ENCODE measurements at regions not wholly inside any gene's neighbourhood (a gene's known extent, or its start where the extent isn't known, plus 50 kb on each side); places are given as distances from the start of the nearest gene placed in this dataset.
"Not testable (repeated sequence)": the region's sequence is repeated elsewhere in the genome, so short reads cannot be mapped to it uniquely, and the experiment has no call there.

DNA sequence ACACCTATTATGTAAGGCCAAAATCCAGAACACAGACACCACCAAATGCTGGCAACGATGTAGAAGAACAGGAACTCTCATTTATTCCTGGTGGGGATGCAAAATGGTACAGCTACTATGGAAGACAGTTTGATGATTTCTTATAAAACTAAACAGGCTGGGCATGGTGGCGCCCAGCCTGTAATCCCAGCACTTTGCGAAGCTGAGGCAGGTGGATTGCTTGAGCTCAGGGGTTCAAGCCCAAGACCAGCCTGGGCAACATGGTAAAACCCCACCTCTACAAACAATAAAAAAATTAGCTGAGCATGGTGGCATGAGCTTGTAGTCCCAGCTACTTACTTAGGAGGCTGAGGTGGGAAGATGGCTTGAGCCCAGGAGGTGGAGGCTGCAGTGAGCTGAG lies 98.3 kb downstream of the TUBA3C start:
- TF ChIP-seq EZH2 (IDR thresholded peaks at IDR 0.05; ENCODE audit: borderline replicate concordance, low read length), result no peak
- TF ChIP-seq, protein P1, sequence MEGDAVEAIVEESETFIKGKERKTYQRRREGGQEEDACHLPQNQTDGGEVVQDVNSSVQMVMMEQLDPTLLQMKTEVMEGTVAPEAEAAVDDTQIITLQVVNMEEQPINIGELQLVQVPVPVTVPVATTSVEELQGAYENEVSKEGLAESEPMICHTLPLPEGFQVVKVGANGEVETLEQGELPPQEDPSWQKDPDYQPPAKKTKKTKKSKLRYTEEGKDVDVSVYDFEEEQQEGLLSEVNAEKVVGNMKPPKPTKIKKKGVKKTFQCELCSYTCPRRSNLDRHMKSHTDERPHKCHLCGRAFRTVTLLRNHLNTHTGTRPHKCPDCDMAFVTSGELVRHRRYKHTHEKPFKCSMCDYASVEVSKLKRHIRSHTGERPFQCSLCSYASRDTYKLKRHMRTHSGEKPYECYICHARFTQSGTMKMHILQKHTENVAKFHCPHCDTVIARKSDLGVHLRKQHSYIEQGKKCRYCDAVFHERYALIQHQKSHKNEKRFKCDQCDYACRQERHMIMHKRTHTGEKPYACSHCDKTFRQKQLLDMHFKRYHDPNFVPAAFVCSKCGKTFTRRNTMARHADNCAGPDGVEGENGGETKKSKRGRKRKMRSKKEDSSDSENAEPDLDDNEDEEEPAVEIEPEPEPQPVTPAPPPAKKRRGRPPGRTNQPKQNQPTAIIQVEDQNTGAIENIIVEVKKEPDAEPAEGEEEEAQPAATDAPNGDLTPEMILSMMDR (IDR thresholded peaks at IDR 0.05; ENCODE audit: low read length), result no peak
- no peak overlapping the region for H3K4me3 ChIP-seq (ENCODE audit: low read depth, low read length, poor library complexity, severe bottlenecking)
- no peaks in the 10 kb centered on the region for H3K9me3 ChIP-seq (ENCODE audit: low read length)
- no peaks in the 10 kb centered on the region for H3K36me3 ChIP-seq (ENCODE audit: insufficient read depth, low read length)
- H2AFZ ChIP-seq (ENCODE audit: low read length), result no peak overlapping the region
- no peaks in the 10 kb centered on the region for H3K4me1 ChIP-seq (ENCODE audit: insufficient read depth, low read length, severe bottlenecking)
- H3K9me2 ChIP-seq (ENCODE audit: low read depth, low read length), result no peaks in the 10 kb centered on the region
- no peaks in the 10 kb centered on the region for H3K79me2 ChIP-seq (ENCODE audit: insufficient read depth, low read length)
- H3F3A ChIP-seq (ENCODE audit: insufficient read depth, low read length), result no peaks in the 10 kb centered on the region
- no peak overlapping the region for H3K27ac ChIP-seq (ENCODE audit: low read depth, low read length, poor library complexity, severe bottlenecking)
- no peaks in the 10 kb centered on the region for H4K20me1 ChIP-seq (ENCODE audit: insufficient read depth, low read length)
- no peak overlapping the region for H3K4me2 ChIP-seq (ENCODE audit: low read length)
- H3K9ac ChIP-seq (ENCODE audit: low read length), result no peak overlapping the region
- no peaks in the 10 kb centered on the region for H3K27me3 ChIP-seq (ENCODE audit: insufficient read depth, low read length)

DNA sequence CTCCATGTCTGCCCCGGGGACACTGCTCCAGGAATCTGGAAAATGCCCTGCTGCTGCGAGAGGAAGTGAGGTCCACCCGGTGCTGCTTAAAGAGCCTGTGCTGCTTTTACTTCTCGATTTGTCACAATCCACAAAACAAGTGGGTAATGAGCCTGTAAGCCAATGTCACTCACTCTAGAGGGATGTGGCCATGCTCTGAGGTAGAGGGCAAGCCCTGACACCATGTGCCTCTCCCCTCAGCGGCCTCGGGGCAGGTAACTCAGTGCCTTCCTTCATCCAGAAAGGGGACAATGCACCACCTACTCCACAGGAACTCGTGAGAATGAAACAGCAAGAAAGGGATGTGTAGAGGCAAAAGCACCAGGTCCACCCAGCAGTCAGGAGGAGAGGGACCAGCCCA lies 106.2 kb downstream of the TUBA3C start:
- no peaks in the 10 kb centered on the region for H3K27me3 ChIP-seq (ENCODE audit: insufficient read depth, low read length)
- no peak overlapping the region for H3K4me2 ChIP-seq (ENCODE audit: low read length)
- H3K36me3 ChIP-seq (ENCODE audit: insufficient read depth, low read length), result no peaks in the 10 kb centered on the region
- no peak overlapping the region for H3K27ac ChIP-seq (ENCODE audit: low read depth, low read length, poor library complexity, severe bottlenecking)
- H3K9ac ChIP-seq (ENCODE audit: low read length), result no peak overlapping the region
- no peaks in the 10 kb centered on the region for H3F3A ChIP-seq (ENCODE audit: insufficient read depth, low read length)
- no peak overlapping the region for H2AFZ ChIP-seq (ENCODE audit: low read length)
- no peaks in the 10 kb centered on the region for H3K79me2 ChIP-seq (ENCODE audit: insufficient read depth, low read length)
- no peak overlapping the region for H3K4me3 ChIP-seq (ENCODE audit: low read depth, low read length, poor library complexity, severe bottlenecking)
- no peaks in the 10 kb centered on the region for H4K20me1 ChIP-seq (ENCODE audit: insufficient read depth, low read length)
- no peak for TF ChIP-seq EZH2 (IDR thresholded peaks at IDR 0.05; ENCODE audit: borderline replicate concordance, low read length)
- TF ChIP-seq, protein P1 (IDR thresholded peaks at IDR 0.05; ENCODE audit: low read length), result no peak
- no peaks in the 10 kb centered on the region for H3K9me3 ChIP-seq (ENCODE audit: low read length)
- H3K4me1 ChIP-seq (ENCODE audit: insufficient read depth, low read length, severe bottlenecking), result no peaks in the 10 kb centered on the region
- H3K9me2 ChIP-seq (ENCODE audit: low read depth, low read length), result no peaks in the 10 kb centered on the region

DNA sequence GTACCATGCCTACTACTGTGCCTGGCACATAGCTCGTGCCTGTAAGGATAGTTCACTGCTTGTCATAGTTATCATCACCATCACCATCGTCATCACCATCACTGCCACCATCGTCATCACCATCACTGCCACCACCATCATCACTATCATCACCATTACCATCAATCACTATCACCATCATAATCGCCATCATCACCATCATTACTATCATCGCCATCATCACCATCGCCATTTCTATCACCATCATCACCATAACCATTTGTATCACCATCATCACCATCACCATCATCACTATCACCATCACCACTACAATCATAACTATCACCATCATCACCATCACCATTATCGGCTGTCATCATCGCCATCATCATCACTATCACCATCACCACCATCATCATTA lies 107.1 kb downstream of the TUBA3C start:
- no peaks in the 10 kb centered on the region for H3K4me1 ChIP-seq (ENCODE audit: insufficient read depth, low read length, severe bottlenecking)
- no peaks in the 10 kb centered on the region for H3K36me3 ChIP-seq (ENCODE audit: insufficient read depth, low read length)
- H2AFZ ChIP-seq (ENCODE audit: low read length), result no peak overlapping the region
- H3F3A ChIP-seq (ENCODE audit: insufficient read depth, low read length), result no peaks in the 10 kb centered on the region
- no peaks in the 10 kb centered on the region for H4K20me1 ChIP-seq (ENCODE audit: insufficient read depth, low read length)
- no peak overlapping the region for H3K4me2 ChIP-seq (ENCODE audit: low read length)
- H3K79me2 ChIP-seq (ENCODE audit: insufficient read depth, low read length), result no peaks in the 10 kb centered on the region
- H3K4me3 ChIP-seq (ENCODE audit: low read depth, low read length, poor library complexity, severe bottlenecking), result no peak overlapping the region
- H3K9me3 ChIP-seq (ENCODE audit: low read length), result no peaks in the 10 kb centered on the region
- no peak overlapping the region for H3K27ac ChIP-seq (ENCODE audit: low read depth, low read length, poor library complexity, severe bottlenecking)
- TF ChIP-seq, protein P1 (IDR thresholded peaks at IDR 0.05; ENCODE audit: low read length), result no peak
- TF ChIP-seq EZH2 (IDR thresholded peaks at IDR 0.05; ENCODE audit: borderline replicate concordance, low read length), result no peak
- no peaks in the 10 kb centered on the region for H3K27me3 ChIP-seq (ENCODE audit: insufficient read depth, low read length)
- H3K9me2 ChIP-seq (ENCODE audit: low read depth, low read length), result no peaks in the 10 kb centered on the region
- H3K9ac ChIP-seq (ENCODE audit: low read length), result no peak overlapping the region

DNA sequence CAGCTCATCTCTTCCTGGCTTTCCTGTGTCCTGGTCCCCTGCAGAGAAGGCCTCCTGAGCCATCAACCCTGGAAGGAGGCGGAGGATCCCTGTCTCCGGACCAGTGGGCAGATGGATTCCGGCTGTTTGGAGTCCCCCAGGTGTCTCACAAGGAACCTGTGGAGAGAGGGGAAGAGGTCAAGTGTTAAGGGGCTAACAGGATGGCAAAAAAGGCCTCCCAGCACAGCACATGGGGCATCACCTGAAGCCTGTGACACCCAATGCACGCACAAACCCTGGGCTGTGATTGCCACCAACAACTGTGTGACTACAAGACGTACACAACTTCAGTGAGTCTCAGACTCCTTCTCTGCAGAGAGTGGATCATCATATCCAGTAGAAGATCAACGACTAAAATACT lies 107.5 kb downstream of the TUBA3C start:
- H3K79me2 ChIP-seq (ENCODE audit: insufficient read depth, low read length); H3F3A ChIP-seq (ENCODE audit: insufficient read depth, low read length); H3K27ac ChIP-seq (ENCODE audit: low read depth, low read length, poor library complexity, severe bottlenecking); H3K9me2 ChIP-seq (ENCODE audit: low read depth, low read length); H3K9me3 ChIP-seq (ENCODE audit: low read length); H3K4me3 ChIP-seq (ENCODE audit: low read depth, low read length, poor library complexity, severe bottlenecking); H3K9ac ChIP-seq (ENCODE audit: low read length); H3K4me2 ChIP-seq (ENCODE audit: low read length); H2AFZ ChIP-seq (ENCODE audit: low read length); H3K27me3 ChIP-seq (ENCODE audit: insufficient read depth, low read length); H3K36me3 ChIP-seq (ENCODE audit: insufficient read depth, low read length); H3K4me1 ChIP-seq (ENCODE audit: insufficient read depth, low read length, severe bottlenecking); H4K20me1 ChIP-seq (ENCODE audit: insufficient read depth, low read length): not testable (repeated sequence)

DNA sequence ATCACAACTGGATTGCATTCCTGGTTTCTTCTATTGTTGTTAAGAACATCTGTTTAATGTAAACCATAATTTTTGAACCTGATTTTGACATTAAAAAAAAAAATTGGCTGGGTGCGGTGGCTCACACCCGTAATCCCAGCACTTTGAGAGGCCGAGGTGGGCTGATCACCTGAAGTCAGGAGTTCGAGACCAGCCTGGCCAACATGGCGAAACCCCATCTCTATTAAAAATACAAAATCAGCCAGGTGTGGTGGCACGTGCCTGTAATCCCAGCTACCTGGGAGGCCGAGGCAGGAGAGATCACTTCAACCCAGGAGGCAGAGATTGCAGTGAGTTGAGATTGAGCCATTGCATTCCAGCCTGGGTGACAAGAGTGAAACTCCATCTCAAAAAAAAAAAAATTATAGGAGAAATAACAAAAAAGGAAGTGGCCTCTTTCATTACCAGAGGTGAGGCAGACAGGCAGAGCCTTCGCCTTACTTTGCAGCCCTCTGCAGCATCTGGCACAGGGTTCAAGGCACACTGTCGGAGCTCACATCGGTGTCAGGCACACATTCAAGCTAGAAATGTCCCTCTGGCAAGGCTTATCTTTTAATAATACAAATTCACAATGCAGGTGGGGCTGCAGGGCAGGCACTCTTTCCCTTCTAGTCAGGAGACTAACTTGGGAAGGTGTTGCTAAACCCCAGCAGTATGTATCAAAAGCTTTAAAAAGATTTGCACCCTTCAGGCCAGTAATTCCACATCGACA lies 108.5 kb downstream of the TUBA3C start:
- not testable (repeated sequence) for H3K9me3 ChIP-seq (ENCODE audit: low read length); H3K27me3 ChIP-seq (ENCODE audit: insufficient read depth, low read length); H4K20me1 ChIP-seq (ENCODE audit: insufficient read depth, low read length); H3K4me1 ChIP-seq (ENCODE audit: insufficient read depth, low read length, severe bottlenecking); H2AFZ ChIP-seq (ENCODE audit: low read length); H3K79me2 ChIP-seq (ENCODE audit: insufficient read depth, low read length); H3K4me2 ChIP-seq (ENCODE audit: low read length); H3F3A ChIP-seq (ENCODE audit: insufficient read depth, low read length); H3K9ac ChIP-seq (ENCODE audit: low read length); H3K27ac ChIP-seq (ENCODE audit: low read depth, low read length, poor library complexity, severe bottlenecking); H3K4me3 ChIP-seq (ENCODE audit: low read depth, low read length, poor library complexity, severe bottlenecking); H3K9me2 ChIP-seq (ENCODE audit: low read depth, low read length); H3K36me3 ChIP-seq (ENCODE audit: insufficient read depth, low read length)
